NB4 (cell line): ENCODE measurements at regions not wholly inside any gene's neighbourhood (a gene's known extent, or its start where the extent isn't known, plus 50 kb on each side); places are given as distances from the start of the nearest gene placed in this dataset.

Experiments used
- DNase-seq: peaks from one replicate; pipeline ENCODE4 v3.0.0; 2010; ENCODE audit warnings: low read depth
- H3K4me3 ChIP-seq: one replicate; pipeline ENCODE4 v1.5.1; 2011; ENCODE audit warnings: mild to moderate bottlenecking, low read depth, low read length, moderate library complexity
- MYC ChIP-seq: IDR thresholded peaks from 2 replicates; pipeline ENCODE4 v1.6.1; 2011; ENCODE audit warnings: low read depth, low read length
- POLR2A ChIP-seq: IDR thresholded peaks from 2 replicates; pipeline ENCODE4 v1.6.1; 2011; ENCODE audit warnings: mild to moderate bottlenecking; ENCODE audit not compliant: insufficient read length; ENCODE audit errors: extremely low read depth
- TF ChIP-seq, protein P1 (sequence below): IDR thresholded peaks from 2 replicates; pipeline ENCODE4 v1.6.1; 2011; ENCODE audit warnings: low read depth, low read length
- TF ChIP-seq, protein P2 (sequence below): IDR thresholded peaks from one replicate; pipeline ENCODE4 v1.5.1; 2012; ENCODE audit warnings: low read depth, low read length

DNA sequence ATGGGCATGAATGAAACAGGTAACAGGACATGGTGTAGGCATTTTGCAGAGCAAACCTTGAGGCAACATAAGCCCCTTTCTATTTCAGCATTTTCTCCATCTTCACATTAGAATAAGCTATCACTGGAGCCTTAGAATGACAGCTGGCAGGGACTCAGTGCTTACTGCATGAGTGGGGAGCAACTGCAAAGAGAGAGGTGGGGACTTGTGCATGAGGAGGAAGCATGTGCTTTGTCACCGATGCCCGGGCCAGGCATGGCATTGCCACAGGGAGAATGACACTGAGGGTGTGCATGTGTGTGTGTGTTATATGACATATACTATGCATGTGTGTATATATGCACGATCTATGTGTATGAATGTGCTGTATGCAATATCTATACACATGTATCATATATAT, 258.2 kb upstream of the RAB6C start:
- TF ChIP-seq POLR2A = no peak
- no peak for TF ChIP-seq MYC
- TF ChIP-seq, protein P1, sequence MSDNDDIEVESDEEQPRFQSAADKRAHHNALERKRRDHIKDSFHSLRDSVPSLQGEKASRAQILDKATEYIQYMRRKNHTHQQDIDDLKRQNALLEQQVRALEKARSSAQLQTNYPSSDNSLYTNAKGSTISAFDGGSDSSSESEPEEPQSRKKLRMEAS = no peak
- no peak for DNase-seq
- H3K4me3 ChIP-seq = no peak overlapping the region

DNA sequence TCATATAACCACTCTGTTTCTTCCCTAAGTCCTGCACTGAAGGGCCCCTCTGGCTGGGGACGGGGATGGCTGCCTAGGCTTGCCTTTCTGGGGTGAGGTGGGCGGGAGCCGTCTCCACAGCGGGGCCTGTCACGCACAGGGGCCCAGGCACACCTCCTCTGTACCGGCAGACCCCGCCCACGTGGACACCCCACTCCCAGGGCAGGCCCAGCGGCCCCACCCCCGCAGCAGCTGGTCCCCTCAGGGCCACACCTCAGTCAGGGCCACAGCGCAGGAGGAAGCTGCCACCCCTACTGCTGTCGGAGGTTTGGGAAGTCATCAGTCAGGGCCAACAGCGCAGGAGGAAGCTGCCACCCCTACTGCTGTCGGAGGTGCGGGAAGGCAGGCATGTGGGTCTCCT, 257.6 kb upstream of the RAB6C start:
- no peak overlapping the region for H3K4me3 ChIP-seq
- DNase-seq = no peak
- TF ChIP-seq, protein P2, sequence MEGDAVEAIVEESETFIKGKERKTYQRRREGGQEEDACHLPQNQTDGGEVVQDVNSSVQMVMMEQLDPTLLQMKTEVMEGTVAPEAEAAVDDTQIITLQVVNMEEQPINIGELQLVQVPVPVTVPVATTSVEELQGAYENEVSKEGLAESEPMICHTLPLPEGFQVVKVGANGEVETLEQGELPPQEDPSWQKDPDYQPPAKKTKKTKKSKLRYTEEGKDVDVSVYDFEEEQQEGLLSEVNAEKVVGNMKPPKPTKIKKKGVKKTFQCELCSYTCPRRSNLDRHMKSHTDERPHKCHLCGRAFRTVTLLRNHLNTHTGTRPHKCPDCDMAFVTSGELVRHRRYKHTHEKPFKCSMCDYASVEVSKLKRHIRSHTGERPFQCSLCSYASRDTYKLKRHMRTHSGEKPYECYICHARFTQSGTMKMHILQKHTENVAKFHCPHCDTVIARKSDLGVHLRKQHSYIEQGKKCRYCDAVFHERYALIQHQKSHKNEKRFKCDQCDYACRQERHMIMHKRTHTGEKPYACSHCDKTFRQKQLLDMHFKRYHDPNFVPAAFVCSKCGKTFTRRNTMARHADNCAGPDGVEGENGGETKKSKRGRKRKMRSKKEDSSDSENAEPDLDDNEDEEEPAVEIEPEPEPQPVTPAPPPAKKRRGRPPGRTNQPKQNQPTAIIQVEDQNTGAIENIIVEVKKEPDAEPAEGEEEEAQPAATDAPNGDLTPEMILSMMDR = no peak
- TF ChIP-seq POLR2A (no peak), MYC (no peak)
- TF ChIP-seq, protein P1 = no peak

DNA sequence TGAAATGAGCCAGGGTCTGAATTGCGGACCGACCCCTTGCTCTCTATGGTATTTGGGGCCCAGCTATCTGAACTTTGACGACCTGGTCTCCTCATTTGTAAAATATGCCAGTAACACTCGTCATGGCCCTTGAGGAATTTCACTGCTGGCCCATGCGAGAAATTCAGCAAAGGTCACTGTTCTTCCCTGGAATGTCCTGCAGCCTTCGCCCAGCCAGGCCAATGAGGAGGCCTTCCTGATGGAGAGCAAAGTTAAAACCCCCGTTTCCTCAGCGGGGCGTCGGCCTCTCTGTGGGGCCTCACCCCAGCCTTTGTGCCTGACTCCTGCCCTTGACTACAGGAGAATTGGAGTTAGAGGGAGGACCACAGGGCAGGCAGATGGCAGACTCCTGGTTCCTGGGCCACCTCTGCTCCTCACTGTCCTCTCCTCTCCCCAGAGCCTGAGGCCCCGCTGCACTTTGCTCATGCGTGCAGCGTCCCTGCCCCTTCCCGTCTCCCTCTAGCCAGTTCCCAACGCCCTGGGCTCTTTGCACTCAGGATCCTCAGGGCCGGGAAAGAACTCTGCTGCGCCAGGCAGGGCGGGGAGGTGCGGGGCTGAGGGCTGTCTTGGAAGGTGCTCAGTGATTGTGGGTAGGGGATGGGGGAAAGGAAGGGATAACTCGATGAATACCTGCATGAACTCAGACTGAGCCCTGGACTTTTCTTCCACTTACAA, 257.0 kb upstream of the RAB6C start:
- H3K4me3 ChIP-seq = no peak overlapping the region
- no peak for DNase-seq
- TF ChIP-seq, protein P2 = no peak
- TF ChIP-seq, protein P1 = no peak
- TF ChIP-seq MYC = no peak

DNA sequence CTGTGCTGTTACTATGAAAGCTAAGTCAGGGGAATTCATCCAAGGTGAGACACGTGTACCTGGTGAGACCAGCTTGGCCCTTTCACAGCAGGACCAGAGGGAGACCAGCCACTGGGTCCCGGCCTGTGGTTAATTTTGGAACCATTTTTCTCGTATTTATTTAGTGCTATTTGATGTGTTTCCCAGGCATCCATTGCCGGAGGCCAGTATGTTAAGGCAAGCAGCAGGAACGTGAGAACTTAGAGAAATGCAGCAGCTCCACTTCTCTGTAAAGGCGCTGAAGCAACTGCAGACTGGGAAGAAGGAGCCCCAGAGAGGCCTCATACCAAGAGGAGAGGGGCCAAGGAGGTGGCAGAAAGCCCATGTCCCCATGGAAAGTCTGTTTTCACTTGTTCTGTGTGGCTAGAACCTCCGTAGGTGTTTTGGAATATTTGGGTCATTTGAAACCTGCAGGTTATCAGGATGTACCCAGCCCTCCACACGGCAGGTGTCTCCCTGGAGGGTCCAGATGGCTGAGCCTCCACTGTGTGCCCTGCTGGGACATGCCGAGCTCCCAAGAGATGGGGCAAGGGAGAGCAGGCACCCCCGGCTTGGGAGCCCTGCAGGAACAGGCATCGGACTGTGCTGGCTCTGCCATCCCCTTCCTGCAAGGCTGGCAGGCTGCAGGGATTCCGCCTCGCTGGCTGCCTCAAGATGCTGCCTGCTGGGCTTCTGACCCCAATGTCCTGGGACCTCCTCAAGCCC, 256.0 kb upstream of the RAB6C start:
- DNase-seq = no peak
- H3K4me3 ChIP-seq = no peak overlapping the region
- no peak for TF ChIP-seq MYC

DNA sequence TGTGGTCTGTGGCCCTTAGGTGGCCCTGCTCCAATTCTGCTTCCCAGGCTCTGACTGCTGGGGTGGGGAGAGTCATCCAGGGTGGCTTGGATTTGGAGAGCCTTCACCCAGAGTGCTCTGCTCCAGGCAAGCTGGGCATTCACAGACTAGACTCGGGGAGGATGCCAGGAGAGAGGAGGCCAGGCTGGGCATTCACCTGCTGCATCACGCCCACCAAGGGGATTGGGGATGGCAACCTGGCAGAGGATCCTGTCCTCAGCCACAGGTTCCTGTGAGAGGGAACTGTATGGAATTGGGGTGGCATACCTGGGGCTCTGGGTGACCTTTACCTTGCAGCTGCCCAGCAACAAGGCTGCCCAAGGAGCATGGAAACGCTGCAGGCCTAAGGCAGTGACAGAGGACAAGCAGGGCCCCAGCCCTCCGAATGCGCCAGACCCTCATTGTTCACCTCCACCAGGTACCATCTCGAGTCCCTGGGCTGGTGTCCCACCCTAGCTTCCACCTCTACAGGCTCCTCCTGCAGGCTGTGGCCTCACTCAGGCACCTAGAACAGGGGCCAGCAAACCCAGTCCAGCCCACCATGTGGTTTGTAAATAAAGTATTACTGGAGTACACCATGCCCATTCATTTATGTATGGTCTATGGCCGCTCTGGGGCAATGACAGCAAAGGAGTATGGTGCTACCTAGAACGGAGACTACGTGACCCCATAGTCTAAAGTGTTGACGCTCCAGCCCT, 255.3 kb upstream of the RAB6C start:
- TF ChIP-seq POLR2A (no peak), MYC (no peak)
- TF ChIP-seq, protein P1 = no peak
- TF ChIP-seq, protein P2 = no peak
- no peak overlapping the region for H3K4me3 ChIP-seq
- DNase-seq = no peak

DNA sequence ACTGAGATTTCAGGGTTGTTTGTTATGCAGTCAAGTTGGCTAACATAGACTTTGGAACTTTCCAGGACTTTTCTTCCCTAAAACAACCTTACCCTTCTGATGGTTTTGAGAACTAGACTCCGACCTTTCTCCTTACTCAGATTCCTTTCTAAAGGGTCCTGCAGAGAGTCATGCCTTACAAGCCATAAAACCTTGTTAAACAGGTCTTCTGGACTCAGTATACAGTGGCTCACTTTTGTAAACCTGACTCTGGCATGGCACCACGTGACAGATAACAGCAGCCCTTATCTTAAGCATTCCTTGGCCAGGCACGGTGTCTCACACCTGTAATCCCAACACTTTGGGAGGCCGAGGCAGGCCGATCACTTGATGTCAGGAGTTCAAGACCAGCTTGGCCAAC, 253.2 kb upstream of the RAB6C start:
- H3K4me3 ChIP-seq = no peak overlapping the region
- TF ChIP-seq MYC (no peak), POLR2A (no peak)
- TF ChIP-seq, protein P1 = no peak
- TF ChIP-seq, protein P2 = no peak

More for the DNA sequence above, 253.2 kb upstream of the RAB6C start:
- no peak for DNase-seq
